ENCODE measurements at regions not wholly inside any gene's neighbourhood (a gene's known extent, or its start where the extent isn't known, plus 50 kb on each side); places are given as distances from the start of the nearest gene placed in this dataset.

GRCh38 chr4:183772361-183772760 is 113.3 kb downstream of the TRAPPC11 start:
- dilution Hi-C loops (cut with MboI; ENCODE audit: extremely low pct_ligation_motif_present, low sequenced_read_pairs) = no loop called here
- H3K36me3 ChIP-seq (ENCODE audit: control insufficient read depth in 2 of 2, extremely low read depth in 1 of 2, insufficient read depth in 2 of 2, low read length in 2 of 2) = no peaks in the 10 kb centered on the region
- FAIRE-seq (peak; percentile 9), DNase-seq (ENCODE audit: low read depth, low spot score) (no peak)
- H3K79me2 ChIP-seq (ENCODE audit: control insufficient read depth, insufficient read depth, low read length) = no peaks in the 10 kb centered on the region
- H3K27me3 ChIP-seq (ENCODE audit: control insufficient read depth, extremely low read depth, insufficient read depth, low read length) = no peaks in the 10 kb centered on the region
- no peak for TF ChIP-seq EZH2 (IDR thresholded peaks at IDR 0.05; ENCODE audit: low read length)
- TF ChIP-seq, protein P1, sequence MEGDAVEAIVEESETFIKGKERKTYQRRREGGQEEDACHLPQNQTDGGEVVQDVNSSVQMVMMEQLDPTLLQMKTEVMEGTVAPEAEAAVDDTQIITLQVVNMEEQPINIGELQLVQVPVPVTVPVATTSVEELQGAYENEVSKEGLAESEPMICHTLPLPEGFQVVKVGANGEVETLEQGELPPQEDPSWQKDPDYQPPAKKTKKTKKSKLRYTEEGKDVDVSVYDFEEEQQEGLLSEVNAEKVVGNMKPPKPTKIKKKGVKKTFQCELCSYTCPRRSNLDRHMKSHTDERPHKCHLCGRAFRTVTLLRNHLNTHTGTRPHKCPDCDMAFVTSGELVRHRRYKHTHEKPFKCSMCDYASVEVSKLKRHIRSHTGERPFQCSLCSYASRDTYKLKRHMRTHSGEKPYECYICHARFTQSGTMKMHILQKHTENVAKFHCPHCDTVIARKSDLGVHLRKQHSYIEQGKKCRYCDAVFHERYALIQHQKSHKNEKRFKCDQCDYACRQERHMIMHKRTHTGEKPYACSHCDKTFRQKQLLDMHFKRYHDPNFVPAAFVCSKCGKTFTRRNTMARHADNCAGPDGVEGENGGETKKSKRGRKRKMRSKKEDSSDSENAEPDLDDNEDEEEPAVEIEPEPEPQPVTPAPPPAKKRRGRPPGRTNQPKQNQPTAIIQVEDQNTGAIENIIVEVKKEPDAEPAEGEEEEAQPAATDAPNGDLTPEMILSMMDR (optimal IDR thresholded peaks at IDR 0.05 in 1 of 3, IDR thresholded peaks at IDR 0.05 in 1 of 3, conservative IDR thresholded peaks at IDR 0.05 in 1 of 3; ENCODE audit: extremely low read depth in 1 of 3, insufficient read depth in 2 of 3, low read length in 3 of 3) = no peak
- H3K27ac ChIP-seq (ENCODE audit: control insufficient read depth, insufficient read depth, low read length) = no peak overlapping the region
- H3K4me1 ChIP-seq (ENCODE audit: control insufficient read depth, extremely low read depth, insufficient read depth, low read length) = no peaks in the 10 kb centered on the region
- H3K4me3 ChIP-seq (ENCODE audit: control insufficient read depth in 2 of 3, extremely low read depth in 1 of 3, insufficient read depth in 2 of 3, low read depth in 1 of 3, low read length in 3 of 3) = no peak overlapping the region
- H4K20me1 ChIP-seq (ENCODE audit: control insufficient read depth, extremely low read depth, insufficient read depth, low read length) = no peaks in the 10 kb centered on the region
- H3K9me1 ChIP-seq (ENCODE audit: control insufficient read depth, extremely low read depth, insufficient read depth, low read length) = no peaks in the 10 kb centered on the region
- H3K9me3 ChIP-seq (ENCODE audit: control insufficient read depth, low read depth, low read length) = no peaks in the 10 kb centered on the region
- no peak overlapping the region for H2AFZ ChIP-seq (ENCODE audit: control insufficient read depth, low read length)
- no peak overlapping the region for H3K9ac ChIP-seq (ENCODE audit: control insufficient read depth, extremely low read depth, insufficient read depth, low read length)
- no peak overlapping the region for H3K4me2 ChIP-seq (ENCODE audit: control insufficient read depth, extremely low read depth, insufficient read depth, low read depth, low read length)

DNA sequence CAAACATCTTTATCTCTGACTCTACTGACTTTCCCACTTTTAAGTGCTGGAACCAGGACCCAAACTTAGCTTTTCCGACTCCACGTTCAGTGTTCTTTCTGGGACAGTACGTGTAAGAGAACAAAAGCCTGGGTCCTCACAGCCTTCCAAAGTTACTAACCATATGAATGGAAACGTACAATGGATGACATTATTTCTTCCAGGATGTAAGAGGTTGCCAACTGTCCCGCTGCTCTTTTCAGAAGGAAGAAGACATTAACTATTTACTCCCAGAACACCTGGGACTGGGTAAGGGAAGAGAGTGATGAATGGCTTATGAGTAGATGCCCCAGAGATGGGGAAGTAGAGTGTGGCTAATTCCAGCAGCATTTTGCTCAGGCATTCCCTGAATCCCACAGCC is 114.7 kb downstream of the TRAPPC11 start:
- H3K9ac ChIP-seq (ENCODE audit: control insufficient read depth, extremely low read depth, insufficient read depth, low read length) = no peak overlapping the region
- no peaks in the 10 kb centered on the region for H3K9me3 ChIP-seq (ENCODE audit: control insufficient read depth, low read depth, low read length)
- no peaks in the 10 kb centered on the region for H3K9me1 ChIP-seq (ENCODE audit: control insufficient read depth, extremely low read depth, insufficient read depth, low read length)
- DNase-seq (ENCODE audit: low read depth, low spot score) (no peak), FAIRE-seq (no peak)
- no peaks in the 10 kb centered on the region for H3K4me1 ChIP-seq (ENCODE audit: control insufficient read depth, extremely low read depth, insufficient read depth, low read length)
- H3K4me2 ChIP-seq (ENCODE audit: control insufficient read depth, extremely low read depth, insufficient read depth, low read depth, low read length) = no peak overlapping the region
- dilution Hi-C loops (cut with MboI; ENCODE audit: extremely low pct_ligation_motif_present, low sequenced_read_pairs) = no loop called here
- H4K20me1 ChIP-seq (ENCODE audit: control insufficient read depth, extremely low read depth, insufficient read depth, low read length) = no peaks in the 10 kb centered on the region
- no peak for TF ChIP-seq EZH2 (IDR thresholded peaks at IDR 0.05; ENCODE audit: low read length)
- TF ChIP-seq, protein P1 (optimal IDR thresholded peaks at IDR 0.05 in 1 of 3, IDR thresholded peaks at IDR 0.05 in 1 of 3, conservative IDR thresholded peaks at IDR 0.05 in 1 of 3; ENCODE audit: extremely low read depth in 1 of 3, insufficient read depth in 2 of 3, low read length in 3 of 3) = no peak
- no peaks in the 10 kb centered on the region for H3K79me2 ChIP-seq (ENCODE audit: control insufficient read depth, insufficient read depth, low read length)
- no peak overlapping the region for H3K4me3 ChIP-seq (ENCODE audit: control insufficient read depth in 2 of 3, extremely low read depth in 1 of 3, insufficient read depth in 2 of 3, low read depth in 1 of 3, low read length in 3 of 3)
- H3K27me3 ChIP-seq (ENCODE audit: control insufficient read depth, extremely low read depth, insufficient read depth, low read length) = no peaks in the 10 kb centered on the region
- no peaks in the 10 kb centered on the region for H3K36me3 ChIP-seq (ENCODE audit: control insufficient read depth in 2 of 2, extremely low read depth in 1 of 2, insufficient read depth in 2 of 2, low read length in 2 of 2)
- H2AFZ ChIP-seq (ENCODE audit: control insufficient read depth, low read length) = no peak overlapping the region
- no peak overlapping the region for H3K27ac ChIP-seq (ENCODE audit: control insufficient read depth, insufficient read depth, low read length)

Measured in keratinocyte (primary cell).